ENCODE measurements at regions not wholly inside any gene's neighbourhood (a gene's known extent, or its start where the extent isn't known, plus 50 kb on each side); places are given as distances from the start of the nearest gene placed in this dataset.
A peak's percentile ranks its signal among the peaks of the same experiment; 100 is the strongest.

- Histone ChIP-seq H3K4me3 (no peak overlapping the region), H3K27me3 (ENCODE audit: low read depth) (no peaks in the 10 kb centered on the region), H3K27ac (no peak overlapping the region), H3K4me1 (no peaks in the 10 kb centered on the region), H3K9me3 (no peaks in the 10 kb centered on the region), H3K36me3 (no peaks in the 10 kb centered on the region)
- TF ChIP-seq CTCF (IDR thresholded peaks at IDR 0.05) = no peak
- no peak for DNase-seq
- no peak for ATAC-seq
- intact Hi-C loops (cut with DNase I) = no loop called here
Measured at GRCh38 chr11:129721685-129722084, 94.0 kb upstream of the TMEM45B start.

GRCh38 chr11:129722529-129722928 lies 93.1 kb upstream of the TMEM45B start:
- no peaks in the 10 kb centered on the region for H3K9me3 ChIP-seq
- H3K27ac ChIP-seq = no peak overlapping the region
- intact Hi-C loops (cut with DNase I) = no loop called here
- no peaks in the 10 kb centered on the region for H3K27me3 ChIP-seq (ENCODE audit: low read depth)
- no peak overlapping the region for H3K4me3 ChIP-seq
- H3K4me1 ChIP-seq = no peaks in the 10 kb centered on the region
- no peak for TF ChIP-seq CTCF (IDR thresholded peaks at IDR 0.05)
- ATAC-seq (no peak), DNase-seq (no peak)
- H3K36me3 ChIP-seq = no peaks in the 10 kb centered on the region

- no peaks in the 10 kb centered on the region for H3K27me3 ChIP-seq (ENCODE audit: low read depth)
- no peak overlapping the region for H3K4me3 ChIP-seq
- intact Hi-C loops (cut with DNase I) = no loop called here
- TF ChIP-seq CTCF (IDR thresholded peaks at IDR 0.05) = no peak
- ATAC-seq (peak; percentile 23 to 27), DNase-seq (no peak)
- H3K27ac ChIP-seq = no peak overlapping the region
- H3K9me3 ChIP-seq = no peaks in the 10 kb centered on the region
- no peaks in the 10 kb centered on the region for H3K36me3 ChIP-seq
- H3K4me1 ChIP-seq = no peaks in the 10 kb centered on the region
Measured at GRCh38 chr11:129723146-129723760, 92.4 kb upstream of the TMEM45B start.

- Histone ChIP-seq H3K4me1 (no peaks in the 10 kb centered on the region), H3K36me3 (no peaks in the 10 kb centered on the region), H3K9me3 (no peaks in the 10 kb centered on the region), H3K27ac (no peak overlapping the region), H3K27me3 (ENCODE audit: low read depth) (no peaks in the 10 kb centered on the region), H3K4me3 (no peak overlapping the region)
- DNase-seq = no peak
- no peak for ATAC-seq
- no peak for TF ChIP-seq CTCF (IDR thresholded peaks at IDR 0.05)
- intact Hi-C loops (cut with DNase I) = no loop called here
Measured at GRCh38 chr11:129723761-129724162, 91.9 kb upstream of the TMEM45B start.

GRCh38 chr11:129724866-129725265 lies 90.8 kb upstream of the TMEM45B start:
- intact Hi-C loops (cut with DNase I) = no loop called here
- Histone ChIP-seq H3K9me3 (no peaks in the 10 kb centered on the region), H3K4me1 (no peaks in the 10 kb centered on the region), H3K4me3 (no peak overlapping the region), H3K27ac (no peak overlapping the region), H3K36me3 (no peaks in the 10 kb centered on the region), H3K27me3 (ENCODE audit: low read depth) (no peaks in the 10 kb centered on the region)
- no peak for TF ChIP-seq CTCF (IDR thresholded peaks at IDR 0.05)
- ATAC-seq = no peak
- DNase-seq = no peak

GRCh38 chr11:129726179-129726578 lies 89.5 kb upstream of the TMEM45B start:
- no peaks in the 10 kb centered on the region for H3K9me3 ChIP-seq
- intact Hi-C loops (cut with DNase I) = no loop called here
- H3K27me3 ChIP-seq (ENCODE audit: low read depth) = no peaks in the 10 kb centered on the region
- H3K27ac ChIP-seq = no peak overlapping the region
- no peak overlapping the region for H3K4me3 ChIP-seq
- ATAC-seq = no peak
- no peaks in the 10 kb centered on the region for H3K4me1 ChIP-seq
- DNase-seq = no peak
- no peaks in the 10 kb centered on the region for H3K36me3 ChIP-seq
- no peak for TF ChIP-seq CTCF (IDR thresholded peaks at IDR 0.05)
